Bronchial epithelial cell (primary cell): ENCODE measurements at regions not wholly inside any gene's neighbourhood (a gene's known extent, or its start where the extent isn't known, plus 50 kb on each side); places are given as distances from the start of the nearest gene placed in this dataset.

Source experiments
- DNase-seq: peaks from one replicate; pipeline ENCODE4 v3.0.0-alpha.2; 2010; ENCODE audit warnings: low read depth
- FAIRE-seq: peaks from 2 replicates; lab custom pipeline; 2011; peaks lifted over from hg19 to GRCh38; lab: Jason Lieb, UNC
- H3K27me3 ChIP-seq: 2 replicates; pipeline ENCODE4 v1.5.1; 2011; ENCODE audit warnings: low read length; ENCODE audit not compliant: control insufficient read depth, insufficient read depth
- H3K36me3 ChIP-seq: 2 replicates; pipeline ENCODE4 v1.5.1; 2011; ENCODE audit warnings: low read length; ENCODE audit not compliant: control insufficient read depth, insufficient read depth
- H3K4me3 ChIP-seq: 2 replicates; pipeline ENCODE4 v1.5.1; 2011; ENCODE audit warnings: mild to moderate bottlenecking, low read depth, low read length, control low read depth
- TF ChIP-seq, protein P1 (sequence below): IDR thresholded peaks from 2 replicates; pipeline ENCODE4 v1.5.1; 2011; ENCODE audit warnings: mild to moderate bottlenecking, moderate library complexity, low read length, control low read depth, inconsistent platforms; ENCODE audit not compliant: insufficient read depth, severe bottlenecking

DNA sequence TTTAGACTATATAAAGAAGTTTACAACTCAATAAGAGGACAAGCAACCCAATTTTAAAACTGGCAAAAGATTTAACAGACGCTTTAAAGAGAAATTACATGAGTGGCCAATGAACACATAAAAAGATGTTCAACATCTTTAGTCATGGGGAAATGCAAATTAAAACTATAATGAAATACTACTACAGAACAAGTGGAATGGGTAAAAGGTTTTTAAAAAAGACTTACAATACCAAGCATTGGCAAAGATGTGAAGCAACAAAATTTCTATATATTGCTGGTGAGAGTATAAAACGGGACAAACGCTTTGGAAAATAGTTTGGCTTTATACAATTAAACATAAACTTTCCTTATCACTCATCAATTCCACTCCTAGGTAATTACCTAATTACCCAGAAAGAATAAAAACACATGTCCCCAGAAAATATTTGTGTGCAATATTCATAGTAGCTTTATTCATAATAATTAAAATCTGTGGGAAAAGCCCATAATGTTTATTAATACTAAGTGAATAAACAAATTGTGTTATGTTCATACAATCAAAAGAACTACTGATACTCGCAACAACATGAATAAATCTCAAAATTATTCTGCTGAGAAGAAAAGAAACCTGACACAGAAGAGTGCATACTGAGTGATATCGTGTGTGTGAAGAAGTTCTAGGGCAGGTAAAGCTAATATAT, 76.7 kb upstream of the MYCN start:
- H3K36me3 ChIP-seq, result no peaks in the 10 kb centered on the region
- TF ChIP-seq, protein P1, sequence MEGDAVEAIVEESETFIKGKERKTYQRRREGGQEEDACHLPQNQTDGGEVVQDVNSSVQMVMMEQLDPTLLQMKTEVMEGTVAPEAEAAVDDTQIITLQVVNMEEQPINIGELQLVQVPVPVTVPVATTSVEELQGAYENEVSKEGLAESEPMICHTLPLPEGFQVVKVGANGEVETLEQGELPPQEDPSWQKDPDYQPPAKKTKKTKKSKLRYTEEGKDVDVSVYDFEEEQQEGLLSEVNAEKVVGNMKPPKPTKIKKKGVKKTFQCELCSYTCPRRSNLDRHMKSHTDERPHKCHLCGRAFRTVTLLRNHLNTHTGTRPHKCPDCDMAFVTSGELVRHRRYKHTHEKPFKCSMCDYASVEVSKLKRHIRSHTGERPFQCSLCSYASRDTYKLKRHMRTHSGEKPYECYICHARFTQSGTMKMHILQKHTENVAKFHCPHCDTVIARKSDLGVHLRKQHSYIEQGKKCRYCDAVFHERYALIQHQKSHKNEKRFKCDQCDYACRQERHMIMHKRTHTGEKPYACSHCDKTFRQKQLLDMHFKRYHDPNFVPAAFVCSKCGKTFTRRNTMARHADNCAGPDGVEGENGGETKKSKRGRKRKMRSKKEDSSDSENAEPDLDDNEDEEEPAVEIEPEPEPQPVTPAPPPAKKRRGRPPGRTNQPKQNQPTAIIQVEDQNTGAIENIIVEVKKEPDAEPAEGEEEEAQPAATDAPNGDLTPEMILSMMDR, result no peak
- H3K27me3 ChIP-seq, result no peaks in the 10 kb centered on the region
- DNase-seq, result no peak
- no peak for FAIRE-seq
- H3K4me3 ChIP-seq, result no peak overlapping the region

DNA sequence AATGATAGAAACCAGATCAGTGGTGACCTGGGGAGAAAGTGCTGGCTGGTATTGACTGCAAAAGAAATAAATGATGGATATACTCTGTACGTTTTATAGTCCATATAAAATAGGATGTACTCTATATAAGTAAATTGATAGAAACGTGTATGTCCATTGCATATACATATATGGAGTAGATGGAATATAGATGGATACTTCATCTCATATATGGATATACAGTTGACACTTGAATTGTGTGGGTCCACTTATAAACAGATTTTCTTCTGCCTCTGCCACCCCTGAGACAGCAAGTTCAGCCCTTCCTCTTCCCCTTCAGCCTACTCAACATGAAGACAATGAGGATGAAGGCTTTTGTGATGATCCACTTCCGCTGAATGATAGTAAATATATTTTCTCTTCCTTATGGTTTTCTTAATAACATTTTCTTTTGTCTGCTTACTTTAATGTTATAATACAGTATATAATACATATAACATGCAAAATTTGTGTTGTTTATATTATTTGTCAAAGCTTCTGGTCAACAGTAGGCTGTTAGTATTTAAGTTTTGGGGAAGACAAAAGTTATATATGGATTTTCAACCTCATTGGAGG, 76.1 kb upstream of the MYCN start:
- H3K27me3 ChIP-seq, result no peaks in the 10 kb centered on the region
- TF ChIP-seq, protein P1, result no peak
- H3K4me3 ChIP-seq, result no peak overlapping the region
- H3K36me3 ChIP-seq, result no peaks in the 10 kb centered on the region
- no peak for FAIRE-seq
- DNase-seq, result no peak

DNA sequence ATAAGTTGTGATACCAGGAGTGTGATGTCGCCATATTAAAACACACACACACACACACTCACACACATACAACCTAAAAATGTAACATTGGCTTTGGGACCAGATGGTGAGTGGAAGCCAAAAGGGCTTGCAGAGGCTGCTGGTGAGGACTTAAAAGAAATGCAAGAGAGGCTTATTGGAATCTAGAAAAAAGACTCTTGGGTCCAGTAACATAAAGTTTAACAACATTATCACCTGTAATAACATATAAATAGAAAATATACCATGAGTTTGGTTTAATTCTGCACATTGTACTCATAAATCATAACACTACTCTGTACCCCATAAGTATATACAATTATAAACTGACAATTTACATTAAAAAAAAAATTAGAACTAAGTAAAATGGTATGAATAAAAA, 74.4 kb upstream of the MYCN start:
- TF ChIP-seq, protein P1, result no peak
- FAIRE-seq, result no peak
- Histone ChIP-seq H3K36me3 (no peaks in the 10 kb centered on the region), H3K27me3 (no peaks in the 10 kb centered on the region), H3K4me3 (no peak overlapping the region)
- DNase-seq, result no peak

DNA sequence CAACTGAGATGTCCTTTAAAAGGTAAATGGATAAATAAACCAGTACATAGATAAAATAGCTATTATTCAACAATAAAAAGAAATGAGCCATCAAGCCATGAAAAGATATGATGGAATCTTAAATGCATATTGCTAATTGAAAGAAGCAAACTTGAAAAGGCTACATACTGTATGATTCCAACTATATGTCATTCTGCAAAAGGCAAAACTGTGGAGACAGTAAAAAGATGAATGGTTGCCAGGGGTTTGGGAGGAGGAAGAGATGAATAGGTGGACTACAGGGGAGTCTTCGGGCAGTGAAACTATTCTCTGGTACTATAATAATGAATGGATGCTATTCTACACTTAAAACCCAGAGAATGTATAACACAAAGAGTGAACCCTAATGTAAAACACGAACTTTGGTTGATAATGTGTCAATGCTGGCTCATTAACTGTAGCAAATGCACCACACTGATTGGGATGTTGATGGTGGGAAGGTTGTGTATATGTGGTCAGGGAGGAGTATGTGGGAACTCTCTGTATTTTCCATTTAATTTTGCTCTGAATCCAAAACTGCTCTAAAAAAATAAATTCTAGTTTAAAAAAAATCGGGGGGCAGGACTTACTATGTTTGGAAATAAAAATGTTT, 73.7 kb upstream of the MYCN start:
- no peaks in the 10 kb centered on the region for H3K27me3 ChIP-seq
- DNase-seq (no peak), FAIRE-seq (no peak)
- TF ChIP-seq, protein P1, result no peak
- no peak overlapping the region for H3K4me3 ChIP-seq
- H3K36me3 ChIP-seq, result no peaks in the 10 kb centered on the region

DNA sequence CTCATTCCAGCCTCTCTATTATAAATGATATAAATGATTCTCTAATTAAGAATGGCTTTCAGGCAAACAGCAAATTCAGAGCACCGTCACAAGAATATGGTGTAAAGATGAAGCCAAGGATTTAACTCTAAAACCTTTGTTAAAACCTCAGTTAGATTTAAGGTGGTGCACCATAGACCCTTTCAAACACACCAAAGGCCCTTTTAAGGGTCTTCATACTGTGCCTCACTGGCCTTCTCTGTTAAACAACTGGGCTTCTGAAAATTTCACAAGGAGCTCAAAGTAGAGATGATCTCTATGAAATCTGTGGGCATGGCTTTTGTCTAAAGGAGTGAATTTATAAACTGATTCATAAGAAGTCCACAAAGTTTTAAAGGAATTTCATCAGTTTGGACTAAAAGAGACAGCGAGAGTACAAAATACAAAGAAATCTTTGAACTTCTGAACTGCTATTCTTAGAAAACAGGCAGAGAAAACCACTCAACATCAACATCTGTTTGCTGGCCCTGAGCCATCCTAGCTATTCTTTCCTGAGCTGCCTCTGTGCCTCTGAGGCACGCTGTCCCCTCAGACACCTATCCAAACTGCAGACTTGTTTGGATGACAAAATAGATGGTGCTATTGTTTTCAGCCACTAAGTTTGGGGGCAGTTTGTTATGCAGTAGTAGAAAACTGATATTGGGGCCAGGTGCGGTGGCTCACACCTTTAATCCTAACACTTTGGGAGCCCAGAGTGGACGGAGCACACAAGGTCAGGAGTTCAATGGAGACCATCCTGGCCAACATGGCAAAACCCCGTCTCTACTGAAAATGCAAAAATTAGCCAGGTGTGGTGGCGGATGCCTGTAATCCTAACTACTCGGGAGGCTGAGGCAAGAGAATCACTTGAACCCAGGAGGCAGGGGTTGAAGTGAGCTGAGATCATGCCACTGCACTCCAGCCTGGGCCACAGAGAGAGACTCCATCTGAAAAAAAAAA, 72.9 kb upstream of the MYCN start:
- no peak overlapping the region for H3K4me3 ChIP-seq
- DNase-seq, result no peak
- TF ChIP-seq, protein P1, result no peak
- no peak for FAIRE-seq
- no peaks in the 10 kb centered on the region for H3K27me3 ChIP-seq
- H3K36me3 ChIP-seq, result no peaks in the 10 kb centered on the region
